IPS-15b (cell line): ENCODE measurements at regions not wholly inside any gene's neighbourhood (a gene's known extent, or its start where the extent isn't known, plus 50 kb on each side); places are given as distances from the start of the nearest gene placed in this dataset.
"Not testable (repeated sequence)": the region's sequence is repeated elsewhere in the genome, so short reads cannot be mapped to it uniquely, and the experiment has no call there.

Experiments used
- H3K27me3 ChIP-seq: one replicate; pipeline ENCODE4 v1.6.1; 2013; ENCODE audit warnings: low read length; ENCODE audit not compliant: control insufficient read depth, insufficient read depth
- H3K36me3 ChIP-seq: one replicate; pipeline ENCODE4 v1.6.1; 2013; ENCODE audit warnings: low read length; ENCODE audit not compliant: control insufficient read depth, insufficient read depth
- H3K4me1 ChIP-seq: one replicate; pipeline ENCODE4 v1.6.1; 2013; ENCODE audit warnings: mild to moderate bottlenecking, low read length; ENCODE audit not compliant: control insufficient read depth, insufficient read depth
- H3K4me3 ChIP-seq: one replicate; pipeline ENCODE4 v1.5.1; 2013; ENCODE audit warnings: low read depth, low read length
- H3K9ac ChIP-seq: one replicate; pipeline ENCODE4 v1.6.1; 2013; ENCODE audit warnings: low read depth, mild to moderate bottlenecking, low read length
- H3K9me3 ChIP-seq: one replicate; pipeline ENCODE4 v1.6.1; 2013; ENCODE audit warnings: mild to moderate bottlenecking, low read length; ENCODE audit not compliant: control insufficient read depth, insufficient read depth

DNA sequence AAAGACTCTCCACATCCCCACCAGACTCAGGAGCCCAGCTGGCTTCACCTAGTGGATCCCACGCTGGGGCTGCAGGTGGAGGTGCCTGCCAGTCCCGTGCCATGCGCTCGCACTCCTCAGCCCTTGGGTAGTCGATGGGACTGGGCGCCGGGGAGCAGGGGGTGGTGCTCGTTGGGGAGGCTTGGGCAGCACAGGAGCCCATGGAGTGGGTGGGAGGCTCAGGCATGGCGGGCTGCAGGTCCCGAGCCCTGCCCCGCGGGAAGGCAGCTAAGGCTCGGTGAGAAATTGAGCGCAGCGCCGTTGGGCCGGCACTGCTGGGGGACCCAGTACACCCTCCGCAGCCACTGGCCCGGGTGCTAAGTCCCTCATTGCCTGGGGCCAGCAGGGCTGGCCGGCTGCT lies 497.4 kb upstream of the PTBP2 start:
- H3K9me3 ChIP-seq, H3K4me3 ChIP-seq, H3K27me3 ChIP-seq, H3K36me3 ChIP-seq, H3K9ac ChIP-seq, H3K4me1 ChIP-seq: not testable (repeated sequence)

DNA sequence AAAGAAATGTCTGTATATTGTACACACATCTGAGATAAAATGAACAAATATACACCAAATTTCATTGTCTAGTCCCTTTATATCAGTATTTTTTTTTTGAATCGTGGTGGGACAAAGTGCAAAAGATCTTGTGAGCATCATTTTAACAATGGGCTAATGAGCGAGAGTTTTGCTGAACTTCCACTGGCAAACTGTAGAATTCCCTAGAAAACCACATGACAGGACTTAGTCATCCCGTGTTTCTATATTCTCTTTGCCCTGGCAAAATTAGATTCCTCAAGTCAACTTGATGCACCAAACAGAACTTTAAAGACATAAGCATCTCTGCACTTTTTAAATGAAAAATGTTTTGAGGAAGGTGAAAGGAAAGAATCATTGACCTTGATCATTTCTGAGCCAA lies 488.2 kb upstream of the PTBP2 start:
- Histone ChIP-seq H3K9ac (no peak overlapping the region), H3K4me1 (peaks cover 5% of the 10 kb centered on the region), H3K4me3 (no peak overlapping the region), H3K36me3 (no peaks in the 10 kb centered on the region), H3K9me3 (no peaks in the 10 kb centered on the region), H3K27me3 (no peaks in the 10 kb centered on the region)

DNA sequence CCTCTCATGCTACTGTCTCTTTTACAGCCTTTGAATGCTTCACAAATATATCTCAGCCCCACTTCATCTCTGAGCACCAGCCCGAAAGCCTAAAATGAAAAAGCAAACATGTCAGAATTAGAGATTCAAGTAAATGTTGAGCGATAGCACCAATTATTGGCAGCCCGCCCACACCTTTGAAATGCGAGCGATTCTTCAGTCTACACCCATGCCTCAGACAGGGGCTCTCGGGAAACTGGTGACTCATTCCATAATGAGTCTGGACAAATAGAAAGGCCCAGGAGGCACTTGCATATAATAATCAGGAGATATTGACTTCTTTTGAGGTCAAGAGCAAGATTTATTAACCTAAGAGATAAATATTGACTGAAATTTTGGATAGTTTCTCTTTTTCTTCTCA lies 487.3 kb upstream of the PTBP2 start:
- Histone ChIP-seq H3K36me3 (no peaks in the 10 kb centered on the region), H3K4me3 (no peak overlapping the region), H3K27me3 (no peaks in the 10 kb centered on the region), H3K9me3 (no peaks in the 10 kb centered on the region), H3K9ac (no peak overlapping the region), H3K4me1 (peaks cover 5% of the 10 kb centered on the region)

DNA sequence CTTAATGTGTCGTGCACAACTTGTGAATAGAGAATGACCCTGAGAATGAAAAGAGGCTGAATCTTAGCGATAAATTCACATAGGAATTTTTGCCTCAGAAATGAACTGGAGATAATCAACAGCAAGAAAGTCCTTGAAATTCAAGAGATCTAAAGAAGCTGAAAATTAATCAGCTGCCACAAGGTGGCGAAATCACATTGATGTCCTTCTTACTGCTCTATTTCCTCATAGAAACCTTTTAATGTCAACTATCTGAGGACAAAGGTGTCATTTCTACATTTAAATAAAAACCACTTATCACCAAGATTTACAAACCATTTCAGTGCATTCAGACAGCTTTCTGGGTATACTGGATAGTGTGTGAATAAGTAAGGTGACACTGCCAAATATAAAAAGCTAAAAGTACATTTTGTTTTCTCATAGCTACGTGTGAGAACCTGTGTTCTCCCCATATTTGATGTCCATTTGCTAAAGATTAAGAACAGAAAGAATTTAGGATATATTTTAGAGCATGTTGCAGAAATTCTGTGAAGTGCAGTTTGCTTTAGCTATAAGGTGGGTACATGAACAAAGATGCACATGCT lies 485.3 kb upstream of the PTBP2 start:
- Histone ChIP-seq H3K4me3 (no peak overlapping the region), H3K9ac (no peak overlapping the region), H3K4me1 (peaks cover 5% of the 10 kb centered on the region), H3K9me3 (no peaks in the 10 kb centered on the region), H3K27me3 (no peaks in the 10 kb centered on the region), H3K36me3 (no peaks in the 10 kb centered on the region)

GRCh38 chr1:96238426-96238825 lies 483.2 kb upstream of the PTBP2 start:
- H3K9me3 ChIP-seq = no peaks in the 10 kb centered on the region
- H3K27me3 ChIP-seq = no peaks in the 10 kb centered on the region
- H3K4me1 ChIP-seq = peaks cover 5% of the 10 kb centered on the region
- H3K9ac ChIP-seq = no peak overlapping the region
- H3K36me3 ChIP-seq = no peaks in the 10 kb centered on the region
- no peak overlapping the region for H3K4me3 ChIP-seq

GRCh38 chr1:96240438-96240837 lies 481.1 kb upstream of the PTBP2 start:
- Histone ChIP-seq H3K9me3 (no peaks in the 10 kb centered on the region), H3K36me3 (no peaks in the 10 kb centered on the region), H3K27me3 (no peaks in the 10 kb centered on the region)

GRCh38 chr1:96253246-96254035 lies 468.1 kb upstream of the PTBP2 start:
- Histone ChIP-seq H3K9ac (no peak overlapping the region), H3K9me3 (no peaks in the 10 kb centered on the region), H3K4me1 (no peaks in the 10 kb centered on the region), H3K36me3 (no peaks in the 10 kb centered on the region), H3K27me3 (no peaks in the 10 kb centered on the region), H3K4me3 (no peak overlapping the region)

More at GRCh38 chr1:96240438-96240837, 481.1 kb upstream of the PTBP2 start:
- Histone ChIP-seq H3K4me3 (no peak overlapping the region), H3K4me1 (peaks cover 2% of the 10 kb centered on the region), H3K9ac (no peak overlapping the region)

GRCh38 chr1:96256130-96256790 lies 465.3 kb upstream of the PTBP2 start:
- no peak overlapping the region for H3K4me3 ChIP-seq
- no peak overlapping the region for H3K9ac ChIP-seq
- no peaks in the 10 kb centered on the region for H3K9me3 ChIP-seq
- H3K27me3 ChIP-seq = no peaks in the 10 kb centered on the region
- H3K4me1 ChIP-seq = no peaks in the 10 kb centered on the region
- no peaks in the 10 kb centered on the region for H3K36me3 ChIP-seq

GRCh38 chr1:96259399-96259798 lies 462.2 kb upstream of the PTBP2 start:
- Histone ChIP-seq H3K27me3 (no peaks in the 10 kb centered on the region), H3K9ac (no peak overlapping the region), H3K9me3 (no peaks in the 10 kb centered on the region), H3K36me3 (no peaks in the 10 kb centered on the region), H3K4me3 (no peak overlapping the region), H3K4me1 (no peaks in the 10 kb centered on the region)

- H3K4me1 ChIP-seq = no peaks in the 10 kb centered on the region
- H3K9ac ChIP-seq = no peak overlapping the region
- H3K36me3 ChIP-seq = no peaks in the 10 kb centered on the region
- no peak overlapping the region for H3K4me3 ChIP-seq
- H3K27me3 ChIP-seq = no peaks in the 10 kb centered on the region
- no peaks in the 10 kb centered on the region for H3K9me3 ChIP-seq
These were observed 440.1 kb upstream of the PTBP2 start for GRCh38 chr1:96281491-96281890.

GRCh38 chr1:96290033-96290432 lies 431.6 kb upstream of the PTBP2 start:
- Histone ChIP-seq H3K36me3 (no peaks in the 10 kb centered on the region), H3K4me3 (no peak overlapping the region)

DNA sequence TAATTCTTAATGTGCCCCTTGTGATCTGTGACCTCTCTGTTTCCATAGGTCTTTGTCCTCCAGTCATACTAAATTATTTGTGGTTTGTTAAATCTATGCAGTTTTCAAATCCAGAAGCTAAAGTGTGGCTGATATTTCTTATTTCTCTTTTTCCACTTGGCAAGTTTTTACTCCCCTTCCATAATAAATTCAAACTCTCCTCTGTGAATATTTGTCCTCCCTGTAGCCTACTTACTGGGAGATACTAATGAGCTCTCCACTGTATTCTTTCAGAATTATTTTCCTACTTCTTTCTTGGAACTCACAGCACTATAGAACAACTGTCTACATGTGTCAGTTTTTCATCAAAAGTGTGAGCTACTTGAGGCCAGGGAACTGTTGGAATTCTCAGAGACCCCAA lies 430.8 kb upstream of the PTBP2 start:
- Histone ChIP-seq H3K9ac (no peak overlapping the region), H3K36me3 (no peaks in the 10 kb centered on the region), H3K4me3 (no peak overlapping the region), H3K4me1 (peaks cover 2% of the 10 kb centered on the region), H3K9me3 (peaks cover 3% of the 10 kb centered on the region), H3K27me3 (no peaks in the 10 kb centered on the region)

More at GRCh38 chr1:96290033-96290432, 431.6 kb upstream of the PTBP2 start:
- Histone ChIP-seq H3K27me3 (no peaks in the 10 kb centered on the region), H3K4me1 (peaks cover 2% of the 10 kb centered on the region), H3K9ac (no peak overlapping the region), H3K9me3 (peaks cover 3% of the 10 kb centered on the region)
